PC-3 (cell line): ENCODE measurements at regions not wholly inside any gene's neighbourhood (a gene's known extent, or its start where the extent isn't known, plus 50 kb on each side); places are given as distances from the start of the nearest gene placed in this dataset.

Experiments used
- CTCF ChIP-seq: fragments of 300-600 bp; sonication (generic); conservative IDR thresholded peaks from 2 replicates; pipeline ENCODE4 v1.5.1; 2017; ENCODE audit warnings: antibody characterized with exemption, low read depth, mild to moderate bottlenecking, low read length
- EZH2 ChIP-seq: fragments of 300-600 bp; sonication (generic); IDR thresholded peaks from one replicate; pipeline ENCODE4 v1.6.1; 2017; ENCODE audit warnings: antibody characterized with exemption, mild to moderate bottlenecking, low read length; ENCODE audit not compliant: unreplicated experiment
- EZH2phosphoT487 ChIP-seq: fragments of 300-600 bp; sonication (generic); IDR thresholded peaks from 2 replicates; pipeline ENCODE4 v1.6.1; 2018; ENCODE audit warnings: mild to moderate bottlenecking, antibody characterized with exemption, low read length, borderline replicate concordance

GRCh38 chr14:82710267-82710841 lies 1176.7 kb upstream of the SEL1L start:
- peak; percentile 87 for TF ChIP-seq CTCF
- no peak for TF ChIP-seq EZH2phosphoT487
- no peak for TF ChIP-seq EZH2
